ENCODE measurements at regions not wholly inside any gene's neighbourhood (a gene's known extent, or its start where the extent isn't known, plus 50 kb on each side); places are given as distances from the start of the nearest gene placed in this dataset.

DNA sequence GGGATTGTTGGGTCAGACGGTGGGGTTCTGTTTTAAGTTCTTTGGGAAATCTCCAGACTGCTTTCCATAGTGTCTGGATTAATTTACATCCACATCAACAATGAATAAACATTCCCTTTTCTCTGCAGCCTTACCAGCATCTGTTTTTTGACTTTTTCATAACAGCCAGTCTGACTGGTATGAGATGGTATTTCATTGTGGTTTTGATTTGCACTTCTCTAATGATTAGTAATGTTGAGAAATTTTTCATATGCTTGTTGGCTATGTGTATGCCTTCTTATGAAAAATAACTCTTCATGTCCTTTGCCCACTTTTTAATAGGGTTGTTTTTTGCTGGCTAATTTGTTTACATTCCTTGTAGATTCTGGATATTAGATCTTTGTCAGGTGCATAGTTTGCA, 140.8 kb upstream of the CNTN1 start:
- no peak overlapping the region for H3K27ac Mint-ChIP-seq
- no peak overlapping the region for H3K4me3 Mint-ChIP-seq
- no peaks in the 10 kb centered on the region for H3K4me1 Mint-ChIP-seq (ENCODE audit: unreplicated experiment)
- no peak for DNase-seq (ENCODE audit: extremely low spot score, unreplicated experiment)
- TF ChIP-seq, protein P1, sequence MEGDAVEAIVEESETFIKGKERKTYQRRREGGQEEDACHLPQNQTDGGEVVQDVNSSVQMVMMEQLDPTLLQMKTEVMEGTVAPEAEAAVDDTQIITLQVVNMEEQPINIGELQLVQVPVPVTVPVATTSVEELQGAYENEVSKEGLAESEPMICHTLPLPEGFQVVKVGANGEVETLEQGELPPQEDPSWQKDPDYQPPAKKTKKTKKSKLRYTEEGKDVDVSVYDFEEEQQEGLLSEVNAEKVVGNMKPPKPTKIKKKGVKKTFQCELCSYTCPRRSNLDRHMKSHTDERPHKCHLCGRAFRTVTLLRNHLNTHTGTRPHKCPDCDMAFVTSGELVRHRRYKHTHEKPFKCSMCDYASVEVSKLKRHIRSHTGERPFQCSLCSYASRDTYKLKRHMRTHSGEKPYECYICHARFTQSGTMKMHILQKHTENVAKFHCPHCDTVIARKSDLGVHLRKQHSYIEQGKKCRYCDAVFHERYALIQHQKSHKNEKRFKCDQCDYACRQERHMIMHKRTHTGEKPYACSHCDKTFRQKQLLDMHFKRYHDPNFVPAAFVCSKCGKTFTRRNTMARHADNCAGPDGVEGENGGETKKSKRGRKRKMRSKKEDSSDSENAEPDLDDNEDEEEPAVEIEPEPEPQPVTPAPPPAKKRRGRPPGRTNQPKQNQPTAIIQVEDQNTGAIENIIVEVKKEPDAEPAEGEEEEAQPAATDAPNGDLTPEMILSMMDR (conservative IDR thresholded peaks at IDR 0.05), result no peak
- no peaks in the 10 kb centered on the region for H3K36me3 Mint-ChIP-seq
- H3K27me3 Mint-ChIP-seq, result no peaks in the 10 kb centered on the region
- H3K9me3 Mint-ChIP-seq, result peaks cover 6% of the 10 kb centered on the region

GRCh38 chr12:40552868-40553267, 139.4 kb upstream of the CNTN1 start:
- TF ChIP-seq, protein P1 (conservative IDR thresholded peaks at IDR 0.05), result no peak
- Mint-ChIP-seq H3K36me3 (no peaks in the 10 kb centered on the region), H3K4me3 (no peak overlapping the region), H3K27me3 (no peaks in the 10 kb centered on the region), H3K9me3 (peaks cover 6% of the 10 kb centered on the region), H3K27ac (no peak overlapping the region), H3K4me1 (ENCODE audit: unreplicated experiment) (no peaks in the 10 kb centered on the region)
- DNase-seq (ENCODE audit: extremely low spot score, unreplicated experiment), result no peak

DNA sequence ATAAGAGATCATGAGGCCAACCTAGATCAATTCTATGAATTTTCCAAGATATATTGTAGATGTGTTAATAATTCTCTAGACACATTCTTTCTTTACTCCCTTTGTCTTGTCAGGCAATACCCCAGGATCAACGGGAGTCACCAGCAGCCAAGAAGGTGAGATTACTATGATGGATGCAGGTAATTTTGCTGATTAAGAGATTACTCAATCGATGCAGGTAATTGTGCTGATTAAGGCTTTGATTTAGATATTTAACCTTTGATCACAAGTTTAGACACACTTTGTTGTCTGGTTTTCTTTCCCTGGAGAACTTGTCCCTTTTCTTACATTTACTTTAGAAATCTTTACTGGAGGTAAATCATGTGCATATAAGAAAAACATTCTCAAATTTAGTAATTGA, 134.3 kb upstream of the CNTN1 start:
- no peaks in the 10 kb centered on the region for H3K27me3 Mint-ChIP-seq
- peaks cover 2% of the 10 kb centered on the region for H3K9me3 Mint-ChIP-seq
- TF ChIP-seq, protein P1 (conservative IDR thresholded peaks at IDR 0.05), result no peak
- no peak overlapping the region for H3K27ac Mint-ChIP-seq
- DNase-seq (ENCODE audit: extremely low spot score, unreplicated experiment), result no peak
- H3K4me1 Mint-ChIP-seq (ENCODE audit: unreplicated experiment), result no peaks in the 10 kb centered on the region
- no peak overlapping the region for H3K4me3 Mint-ChIP-seq
- H3K36me3 Mint-ChIP-seq, result no peaks in the 10 kb centered on the region

DNA sequence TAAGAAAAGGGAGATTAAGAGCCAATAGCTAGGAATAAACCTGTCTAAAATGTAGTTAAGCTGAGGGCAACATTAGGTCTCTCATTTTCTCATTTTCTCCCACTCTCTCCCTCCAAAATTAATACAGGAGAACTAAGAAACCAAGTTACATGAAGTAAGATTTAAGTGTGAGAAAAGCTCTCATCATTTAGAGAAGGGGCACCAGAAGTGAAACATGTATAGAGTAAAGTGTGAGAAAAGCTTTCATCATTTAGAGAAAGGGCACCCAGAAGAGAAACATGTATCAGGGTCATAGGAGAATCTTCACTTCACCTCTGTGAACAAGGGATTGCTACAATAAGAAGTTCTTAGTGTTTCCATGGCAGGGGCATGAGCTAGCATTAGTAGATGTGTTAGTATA, 132.4 kb upstream of the CNTN1 start:
- H3K4me1 Mint-ChIP-seq (ENCODE audit: unreplicated experiment), result no peaks in the 10 kb centered on the region
- no peak overlapping the region for H3K27ac Mint-ChIP-seq
- TF ChIP-seq, protein P1 (conservative IDR thresholded peaks at IDR 0.05), result no peak
- no peak overlapping the region for H3K4me3 Mint-ChIP-seq
- no peaks in the 10 kb centered on the region for H3K9me3 Mint-ChIP-seq
- no peaks in the 10 kb centered on the region for H3K36me3 Mint-ChIP-seq
- H3K27me3 Mint-ChIP-seq, result no peaks in the 10 kb centered on the region
- DNase-seq (ENCODE audit: extremely low spot score, unreplicated experiment), result no peak

- Mint-ChIP-seq H3K4me3 (no peak overlapping the region), H3K9me3 (no peaks in the 10 kb centered on the region), H3K27me3 (no peaks in the 10 kb centered on the region), H3K36me3 (no peaks in the 10 kb centered on the region), H3K27ac (no peak overlapping the region), H3K4me1 (ENCODE audit: unreplicated experiment) (no peaks in the 10 kb centered on the region)
- TF ChIP-seq, protein P1 (conservative IDR thresholded peaks at IDR 0.05), result no peak
- no peak for DNase-seq (ENCODE audit: extremely low spot score, unreplicated experiment)
Observed at GRCh38 chr12:40560848-40561247, 131.4 kb upstream of the CNTN1 start.

GRCh38 chr12:40561395-40561966, 130.8 kb upstream of the CNTN1 start:
- no peak for DNase-seq (ENCODE audit: extremely low spot score, unreplicated experiment)
- Mint-ChIP-seq H3K4me1 (ENCODE audit: unreplicated experiment) (no peaks in the 10 kb centered on the region), H3K27me3 (no peaks in the 10 kb centered on the region), H3K9me3 (no peaks in the 10 kb centered on the region), H3K36me3 (no peaks in the 10 kb centered on the region), H3K4me3 (no peak overlapping the region), H3K27ac (no peak overlapping the region)
- TF ChIP-seq, protein P1 (conservative IDR thresholded peaks at IDR 0.05), result no peak
